ENCODE measurements at regions not wholly inside any gene's neighbourhood (a gene's known extent, or its start where the extent isn't known, plus 50 kb on each side); places are given as distances from the start of the nearest gene placed in this dataset.
"Not testable (repeated sequence)": the region's sequence is repeated elsewhere in the genome, so short reads cannot be mapped to it uniquely, and the experiment has no call there.

DNA sequence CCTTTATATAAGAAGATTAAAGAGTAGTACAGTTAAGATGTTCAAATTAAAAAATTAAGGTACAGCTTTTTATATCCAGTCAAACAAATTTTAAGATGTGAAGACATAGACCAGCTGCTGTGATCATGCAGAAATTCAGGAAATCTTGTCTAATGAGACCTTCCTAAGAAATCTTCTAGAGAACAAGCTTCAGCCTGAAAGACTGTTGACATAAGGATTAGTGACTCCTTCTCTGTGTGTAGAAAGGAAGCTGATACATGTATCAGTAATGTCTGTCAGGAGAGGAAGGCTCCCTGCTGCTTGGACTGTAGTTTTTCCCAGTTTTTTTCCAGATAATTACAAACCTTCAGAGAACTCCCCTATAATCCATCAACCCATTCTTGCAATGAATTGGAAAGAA lies 75.8 kb upstream of the PCSK5 start:
- no peak for DNase-seq (ENCODE audit: low spot score)
- H3K4me3 Mint-ChIP-seq (ENCODE audit: unreplicated experiment), result no peak overlapping the region
- H3K4me1 Mint-ChIP-seq (ENCODE audit: unreplicated experiment), result no peaks in the 10 kb centered on the region
- TF ChIP-seq, protein P1, sequence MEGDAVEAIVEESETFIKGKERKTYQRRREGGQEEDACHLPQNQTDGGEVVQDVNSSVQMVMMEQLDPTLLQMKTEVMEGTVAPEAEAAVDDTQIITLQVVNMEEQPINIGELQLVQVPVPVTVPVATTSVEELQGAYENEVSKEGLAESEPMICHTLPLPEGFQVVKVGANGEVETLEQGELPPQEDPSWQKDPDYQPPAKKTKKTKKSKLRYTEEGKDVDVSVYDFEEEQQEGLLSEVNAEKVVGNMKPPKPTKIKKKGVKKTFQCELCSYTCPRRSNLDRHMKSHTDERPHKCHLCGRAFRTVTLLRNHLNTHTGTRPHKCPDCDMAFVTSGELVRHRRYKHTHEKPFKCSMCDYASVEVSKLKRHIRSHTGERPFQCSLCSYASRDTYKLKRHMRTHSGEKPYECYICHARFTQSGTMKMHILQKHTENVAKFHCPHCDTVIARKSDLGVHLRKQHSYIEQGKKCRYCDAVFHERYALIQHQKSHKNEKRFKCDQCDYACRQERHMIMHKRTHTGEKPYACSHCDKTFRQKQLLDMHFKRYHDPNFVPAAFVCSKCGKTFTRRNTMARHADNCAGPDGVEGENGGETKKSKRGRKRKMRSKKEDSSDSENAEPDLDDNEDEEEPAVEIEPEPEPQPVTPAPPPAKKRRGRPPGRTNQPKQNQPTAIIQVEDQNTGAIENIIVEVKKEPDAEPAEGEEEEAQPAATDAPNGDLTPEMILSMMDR (IDR thresholded peaks at IDR 0.05; ENCODE audit: unreplicated experiment), result no peak
- no peaks in the 10 kb centered on the region for H3K36me3 Mint-ChIP-seq (ENCODE audit: low read depth, unreplicated experiment)
- H3K9me3 Mint-ChIP-seq (ENCODE audit: unreplicated experiment), result no peaks in the 10 kb centered on the region
- H3K27ac Mint-ChIP-seq (ENCODE audit: unreplicated experiment), result no peak overlapping the region
- no peaks in the 10 kb centered on the region for H3K27me3 Mint-ChIP-seq (ENCODE audit: unreplicated experiment)

DNA sequence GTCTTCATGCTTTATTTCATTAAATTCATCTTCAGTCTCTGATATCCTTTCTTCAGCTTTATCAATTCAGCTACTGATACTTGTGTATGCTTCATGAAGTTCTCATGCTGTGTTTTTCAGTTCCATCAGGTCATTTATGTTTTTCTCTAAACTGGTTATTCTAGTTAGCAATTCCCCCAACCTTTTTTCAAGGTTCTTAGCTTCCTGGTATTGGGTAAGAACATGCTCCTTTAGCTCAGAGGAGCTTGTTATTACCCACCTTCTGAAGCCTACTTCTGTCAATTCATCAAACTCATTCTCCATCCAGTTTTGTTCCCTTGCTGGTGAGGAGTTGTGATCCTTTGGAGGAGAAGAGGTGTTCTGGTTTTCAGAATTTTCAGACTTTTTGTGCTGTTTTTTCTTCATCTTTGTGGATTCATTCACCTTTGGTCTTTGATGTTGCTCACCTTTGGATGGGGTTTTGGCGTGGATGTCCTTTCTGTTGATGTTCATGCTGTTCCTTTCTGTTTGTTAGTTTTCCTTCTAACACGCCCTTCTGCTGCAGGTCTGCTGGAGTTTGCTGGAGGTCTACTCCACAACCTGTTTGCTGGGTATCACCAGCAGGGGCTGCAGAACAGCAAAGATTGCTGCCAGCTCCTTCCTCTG lies 69.9 kb upstream of the PCSK5 start:
- not testable (repeated sequence) for DNase-seq (ENCODE audit: low spot score); H3K4me1 Mint-ChIP-seq (ENCODE audit: unreplicated experiment); H3K36me3 Mint-ChIP-seq (ENCODE audit: low read depth, unreplicated experiment); H3K27me3 Mint-ChIP-seq (ENCODE audit: unreplicated experiment); H3K27ac Mint-ChIP-seq (ENCODE audit: unreplicated experiment); H3K4me3 Mint-ChIP-seq (ENCODE audit: unreplicated experiment); H3K9me3 Mint-ChIP-seq (ENCODE audit: unreplicated experiment)

DNA sequence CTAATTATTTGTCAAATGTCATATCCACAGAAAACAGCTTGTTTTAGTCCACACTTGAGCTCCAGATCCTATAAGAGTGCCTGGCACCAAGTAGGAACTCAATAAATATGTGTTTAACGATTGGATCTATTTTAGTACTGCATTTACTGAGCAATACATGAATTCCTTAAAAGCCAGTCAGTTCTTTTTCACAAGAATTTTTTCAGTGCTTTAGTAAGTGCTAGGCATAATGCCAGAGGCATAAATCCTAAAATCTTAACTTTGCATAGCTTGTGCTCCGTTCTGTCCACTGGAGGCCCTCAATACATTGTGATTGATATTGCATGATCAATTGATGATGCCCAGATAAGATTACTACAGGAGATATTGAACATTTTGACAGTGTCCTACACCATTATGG lies 67.3 kb upstream of the PCSK5 start:
- no peak for DNase-seq (ENCODE audit: low spot score)
- no peak overlapping the region for H3K27ac Mint-ChIP-seq (ENCODE audit: unreplicated experiment)
- H3K4me1 Mint-ChIP-seq (ENCODE audit: unreplicated experiment), result no peaks in the 10 kb centered on the region
- no peaks in the 10 kb centered on the region for H3K36me3 Mint-ChIP-seq (ENCODE audit: low read depth, unreplicated experiment)
- H3K9me3 Mint-ChIP-seq (ENCODE audit: unreplicated experiment), result no peaks in the 10 kb centered on the region
- H3K4me3 Mint-ChIP-seq (ENCODE audit: unreplicated experiment), result no peak overlapping the region
- TF ChIP-seq, protein P1 (IDR thresholded peaks at IDR 0.05; ENCODE audit: unreplicated experiment), result no peak
- peaks cover 2% of the 10 kb centered on the region for H3K27me3 Mint-ChIP-seq (ENCODE audit: unreplicated experiment)

DNA sequence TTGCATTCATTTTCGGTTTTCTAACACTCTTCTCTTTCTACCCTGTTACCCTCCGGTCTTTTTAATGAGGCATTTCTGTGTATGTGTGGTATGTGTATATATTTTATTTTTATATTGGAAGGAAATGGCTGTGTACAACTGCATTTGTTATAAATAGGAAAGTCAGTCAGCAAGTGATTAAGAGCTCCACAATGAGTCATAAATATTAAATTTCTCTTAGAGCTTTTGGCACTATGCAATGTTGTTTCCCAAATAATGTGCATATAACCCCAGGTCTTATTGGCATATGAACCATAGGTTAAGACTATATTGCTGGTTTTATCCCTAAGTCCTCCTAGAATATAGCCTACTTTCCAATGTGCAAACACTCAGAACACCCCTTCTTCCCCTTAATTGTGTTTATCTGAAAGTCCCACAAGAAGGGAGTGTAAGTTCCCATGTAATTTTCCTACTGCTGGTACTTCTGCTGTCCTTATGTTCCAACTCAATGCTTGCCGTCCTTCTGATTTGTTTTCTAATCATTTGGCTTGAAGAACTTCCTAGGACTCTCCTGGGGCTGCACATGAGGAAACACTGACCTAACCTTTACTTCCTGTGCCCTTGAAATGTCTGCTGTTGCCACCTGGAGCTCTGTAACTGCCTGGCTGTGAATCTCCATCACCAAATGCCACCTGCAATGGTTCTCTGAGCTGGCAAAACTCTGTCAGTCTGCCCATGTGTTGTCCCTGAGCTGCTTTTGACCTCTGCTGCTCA lies 65.5 kb upstream of the PCSK5 start:
- Mint-ChIP-seq H3K4me1 (ENCODE audit: unreplicated experiment) (no peaks in the 10 kb centered on the region), H3K36me3 (ENCODE audit: low read depth, unreplicated experiment) (no peaks in the 10 kb centered on the region), H3K4me3 (ENCODE audit: unreplicated experiment) (no peak overlapping the region), H3K9me3 (ENCODE audit: unreplicated experiment) (no peaks in the 10 kb centered on the region), H3K27ac (ENCODE audit: unreplicated experiment) (no peak overlapping the region), H3K27me3 (ENCODE audit: unreplicated experiment) (peaks cover 2% of the 10 kb centered on the region)
- no peak for DNase-seq (ENCODE audit: low spot score)
- TF ChIP-seq, protein P1 (IDR thresholded peaks at IDR 0.05; ENCODE audit: unreplicated experiment), result no peak

DNA sequence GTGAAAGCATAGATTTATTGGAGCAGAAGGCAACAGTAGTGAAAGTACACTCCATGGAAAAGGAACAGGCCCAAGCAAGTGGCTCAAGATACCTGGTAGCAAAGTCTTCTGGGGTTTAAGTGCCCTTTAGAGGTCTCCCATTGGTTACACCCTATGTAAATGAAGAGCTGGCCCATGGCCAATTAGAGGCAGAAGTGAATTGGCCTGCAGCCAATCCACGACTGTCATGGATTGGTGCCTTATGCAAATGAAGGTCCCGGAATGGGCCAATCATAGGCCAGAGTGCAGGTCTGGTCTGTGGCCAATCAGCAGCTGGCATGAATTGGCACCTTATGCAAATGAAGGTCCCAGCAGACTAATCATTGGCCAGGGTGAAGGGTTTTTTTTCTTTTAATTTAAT lies 64.2 kb upstream of the PCSK5 start:
- Mint-ChIP-seq H3K27ac (ENCODE audit: unreplicated experiment) (no peak overlapping the region), H3K4me1 (ENCODE audit: unreplicated experiment) (no peaks in the 10 kb centered on the region), H3K9me3 (ENCODE audit: unreplicated experiment) (no peaks in the 10 kb centered on the region), H3K27me3 (ENCODE audit: unreplicated experiment) (peaks cover 2% of the 10 kb centered on the region), H3K4me3 (ENCODE audit: unreplicated experiment) (no peak overlapping the region), H3K36me3 (ENCODE audit: low read depth, unreplicated experiment) (no peaks in the 10 kb centered on the region)
- no peak for DNase-seq (ENCODE audit: low spot score)
- TF ChIP-seq, protein P1 (IDR thresholded peaks at IDR 0.05; ENCODE audit: unreplicated experiment), result no peak

All from endothelial cell (in vitro differentiated cells).